GM12865 (cell line): ENCODE measurements at regions not wholly inside any gene's neighbourhood (a gene's known extent, or its start where the extent isn't known, plus 50 kb on each side); places are given as distances from the start of the nearest gene placed in this dataset.

ENCODE experiments used
- DNase-seq: peaks from one replicate; pipeline ENCODE4 v3.0.0; 2010; ENCODE audit warnings: low read depth
- H3K4me3 ChIP-seq: 2 replicates; pipeline ENCODE4 v1.5.1; 2011; ENCODE audit warnings: mild to moderate bottlenecking, low read depth, low read length, control low read depth
- CTCF ChIP-seq: IDR thresholded peaks from 2 replicates; pipeline ENCODE4 v1.5.1; 2011; ENCODE audit warnings: low read length, control low read depth, low read depth, inconsistent platforms; ENCODE audit not compliant: insufficient read depth; ENCODE audit errors: missing control alignments

GRCh38 chr13:26998292-26998691 is 173.3 kb downstream of the USP12 start:
- no peak overlapping the region for H3K4me3 ChIP-seq
- no peak for DNase-seq
- TF ChIP-seq CTCF, result no peak

- H3K4me3 ChIP-seq, result peak overlapping the region; percentile 23
- peak; percentile 90 for DNase-seq
- TF ChIP-seq CTCF, result no peak
Observed at GRCh38 chr13:26996965-26997752, 174.5 kb downstream of the USP12 start.

- no peak overlapping the region for H3K4me3 ChIP-seq
- no peak for DNase-seq
- TF ChIP-seq CTCF, result no peak
Observed at GRCh38 chr13:26995159-26995558, 176.5 kb downstream of the USP12 start.

- TF ChIP-seq CTCF, result no peak
- DNase-seq, result no peak
- no peak overlapping the region for H3K4me3 ChIP-seq
Observed at GRCh38 chr13:26993780-26994179, 177.8 kb downstream of the USP12 start.

GRCh38 chr13:26992951-26993719 is 178.5 kb downstream of the USP12 start:
- TF ChIP-seq CTCF, result no peak
- H3K4me3 ChIP-seq, result no peak overlapping the region
- DNase-seq, result no peak

- no peak overlapping the region for H3K4me3 ChIP-seq
- DNase-seq, result no peak
- no peak for TF ChIP-seq CTCF
Observed at GRCh38 chr13:26991508-26992181, 180.0 kb downstream of the USP12 start.
